HCT116 (cell line): ENCODE measurements at regions not wholly inside any gene's neighbourhood (a gene's known extent, or its start where the extent isn't known, plus 50 kb on each side); places are given as distances from the start of the nearest gene placed in this dataset.

ENCODE experiments used
- EZH2phosphoT487 ChIP-seq: fragments of 200-600 bp; IDR thresholded peaks from 2 replicates; pipeline ENCODE4 v1.6.1; 2018; ENCODE audit warnings: antibody characterized with exemption, borderline replicate concordance
- ZNF274 ChIP-seq: fragments of 200-500 bp; sonication (Bioruptor generic); IDR thresholded peaks from 2 replicates; pipeline ENCODE4 v1.6.1; 2014; ENCODE audit warnings: mild to moderate bottlenecking, low read depth, low read length, inconsistent platforms

GRCh38 chr1:95990033-95990432 lies 731.6 kb upstream of the PTBP2 start:
- no peak for TF ChIP-seq ZNF274
- no peak for TF ChIP-seq EZH2phosphoT487
